ENCODE measurements at regions not wholly inside any gene's neighbourhood (a gene's known extent, or its start where the extent isn't known, plus 50 kb on each side); places are given as distances from the start of the nearest gene placed in this dataset.
"Not testable (repeated sequence)": the region's sequence is repeated elsewhere in the genome, so short reads cannot be mapped to it uniquely, and the experiment has no call there.

DNA sequence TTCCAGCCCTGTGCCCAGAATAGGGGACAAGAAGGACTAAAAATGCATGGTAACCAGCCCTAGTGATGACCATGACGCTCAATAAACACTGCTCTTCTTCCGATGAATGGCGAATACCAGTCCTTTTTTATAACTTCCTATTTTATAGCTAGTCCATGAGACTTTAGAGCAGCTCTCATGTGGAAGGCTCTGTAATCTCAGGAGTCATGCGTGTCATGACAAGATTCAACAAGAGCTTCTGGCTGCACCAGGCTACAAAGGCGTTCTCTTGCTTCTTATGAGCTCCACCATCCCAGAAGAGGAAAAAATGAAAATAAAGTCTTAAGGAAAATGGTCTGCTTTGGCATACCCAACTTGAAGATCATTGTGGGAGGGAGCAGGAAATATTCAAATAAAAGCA lies 141.0 kb downstream of the TMCO5A start:
- no peak for DNase-seq

DNA sequence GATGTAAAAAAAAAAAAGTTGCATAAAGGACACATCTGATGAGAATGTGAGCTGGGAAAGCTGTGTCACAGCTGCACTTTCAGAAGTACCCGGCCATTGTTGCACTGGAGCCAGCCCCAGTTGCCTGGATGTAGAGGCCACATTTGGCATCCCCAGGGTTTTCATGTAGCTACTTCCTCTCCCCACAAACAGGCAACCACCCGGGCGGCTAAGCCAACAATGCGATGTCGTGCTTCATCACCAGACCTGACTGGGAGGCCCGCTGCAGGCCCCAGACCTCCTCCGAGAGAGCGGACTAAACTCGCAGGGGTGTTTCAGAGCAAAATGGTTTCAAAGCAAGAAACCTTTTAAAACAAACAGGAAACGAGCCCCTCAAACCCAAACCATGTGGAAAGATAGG lies 142.3 kb downstream of the TMCO5A start:
- DNase-seq, result no peak

DNA sequence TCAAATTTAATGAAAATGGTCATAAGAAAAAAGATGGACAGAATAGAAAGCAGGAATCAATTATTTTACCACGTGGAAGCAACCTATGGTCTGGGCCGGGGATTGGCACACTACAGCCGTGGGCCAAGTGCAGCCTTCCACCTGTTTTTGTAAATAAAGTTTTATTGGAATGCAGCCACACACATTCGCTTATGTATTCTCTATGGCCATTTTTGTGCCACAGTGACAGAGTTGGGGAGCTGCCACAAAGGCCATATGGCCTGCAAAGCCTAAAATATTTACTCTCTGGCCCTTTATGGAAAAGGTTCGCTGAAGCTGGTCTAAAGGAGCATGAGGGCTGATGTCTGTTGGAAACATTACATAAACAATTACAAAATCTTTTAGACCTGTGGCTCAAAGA lies 144.8 kb downstream of the TMCO5A start:
- no peak for DNase-seq

DNA sequence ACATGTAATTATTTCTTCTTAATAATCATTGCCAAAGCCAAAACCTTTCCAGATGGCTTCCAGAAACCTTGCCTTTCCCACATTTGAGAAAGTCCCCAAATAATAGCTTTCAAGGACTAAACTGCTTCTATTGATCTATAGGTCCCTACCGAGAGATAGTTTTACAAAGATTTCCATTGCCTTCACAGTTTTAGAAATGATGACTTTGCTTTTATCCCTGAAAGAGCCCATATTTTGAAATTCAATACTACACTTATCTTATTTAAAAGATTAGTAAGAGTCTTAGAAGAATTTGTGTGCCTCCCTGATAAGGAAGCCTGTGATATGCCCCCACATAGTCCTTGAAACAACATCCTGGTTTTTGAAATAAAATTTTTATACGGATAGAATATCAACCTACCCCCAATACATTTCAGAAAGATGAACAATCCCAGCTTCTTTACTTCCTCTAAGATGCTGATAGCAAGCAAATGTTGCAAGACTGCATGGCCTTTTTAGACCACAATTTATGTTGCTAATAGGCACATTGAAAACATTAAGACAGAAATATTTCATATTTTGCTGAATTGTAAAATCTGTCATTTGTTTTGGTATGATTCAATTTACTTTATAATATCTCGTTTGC lies 146.3 kb downstream of the TMCO5A start:
- DNase-seq, result no peak

DNA sequence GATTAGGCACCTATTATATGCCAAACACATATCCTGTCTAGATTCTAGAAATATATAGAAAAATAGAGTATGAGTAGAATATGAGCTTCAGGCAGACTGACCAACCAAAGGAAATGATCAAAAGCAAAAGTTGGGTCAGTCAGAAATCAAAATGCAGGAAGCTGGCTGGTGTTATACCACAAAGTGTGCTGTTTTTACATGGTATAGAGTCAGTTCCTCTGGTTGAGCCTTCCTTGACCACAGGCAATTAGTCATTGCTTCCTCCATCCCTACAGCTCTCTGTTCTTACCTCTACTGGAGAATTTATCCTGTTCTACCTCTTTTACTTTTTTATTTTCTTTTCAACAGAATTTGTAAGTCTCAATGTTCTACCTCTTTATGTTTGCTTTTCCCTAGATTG lies 149.8 kb downstream of the TMCO5A start:
- no peak for DNase-seq

DNA sequence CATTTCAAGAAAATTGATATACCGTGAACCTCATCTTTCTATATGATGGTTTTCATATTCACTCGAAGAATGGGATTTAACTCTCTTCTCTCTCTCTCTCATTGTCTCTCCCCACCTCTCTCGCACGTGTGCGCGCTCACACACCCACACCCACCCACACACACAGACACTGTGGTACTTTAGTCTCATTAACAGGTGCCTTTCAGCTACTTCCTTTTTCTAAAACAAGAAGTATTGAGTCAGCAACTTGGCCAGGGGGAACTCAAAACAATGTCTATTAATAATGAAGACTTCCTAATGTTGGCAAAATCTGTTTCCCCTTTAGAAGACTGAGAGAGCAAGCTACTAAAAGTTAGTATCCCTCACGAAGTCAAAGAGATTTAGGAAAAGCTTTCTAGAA lies 150.7 kb downstream of the TMCO5A start:
- no peak for DNase-seq

DNA sequence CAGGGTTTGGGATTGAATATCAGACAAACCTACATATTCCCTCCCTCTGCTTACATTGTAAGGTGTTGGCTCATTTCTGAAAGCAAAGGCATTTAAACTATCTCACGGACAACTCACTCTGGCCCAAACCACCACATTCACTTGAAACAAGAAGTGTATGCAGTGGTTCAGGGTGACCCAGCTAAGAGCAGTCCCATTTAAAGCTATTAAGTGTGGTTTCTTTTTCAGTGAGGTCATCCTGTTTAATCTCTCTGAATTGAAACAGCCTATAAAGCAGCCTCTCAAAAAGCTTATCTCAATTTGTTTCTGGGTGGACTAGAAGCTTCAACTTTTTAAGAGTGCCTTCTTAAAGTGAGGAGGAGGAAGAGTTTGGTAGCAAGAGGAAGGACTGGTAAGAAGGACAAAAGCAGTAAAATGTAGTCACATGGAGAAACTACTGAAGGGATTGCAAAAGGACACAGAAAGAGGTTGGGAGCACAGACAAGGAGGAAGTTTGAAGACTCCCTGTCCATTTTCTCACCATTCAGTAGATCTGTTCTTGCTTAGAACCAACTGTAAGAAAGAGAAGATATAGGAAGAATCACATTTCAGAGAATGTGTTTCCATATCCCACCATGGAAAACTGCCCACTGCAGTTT lies 151.6 kb downstream of the TMCO5A start:
- DNase-seq, result peak; percentile 27

DNA sequence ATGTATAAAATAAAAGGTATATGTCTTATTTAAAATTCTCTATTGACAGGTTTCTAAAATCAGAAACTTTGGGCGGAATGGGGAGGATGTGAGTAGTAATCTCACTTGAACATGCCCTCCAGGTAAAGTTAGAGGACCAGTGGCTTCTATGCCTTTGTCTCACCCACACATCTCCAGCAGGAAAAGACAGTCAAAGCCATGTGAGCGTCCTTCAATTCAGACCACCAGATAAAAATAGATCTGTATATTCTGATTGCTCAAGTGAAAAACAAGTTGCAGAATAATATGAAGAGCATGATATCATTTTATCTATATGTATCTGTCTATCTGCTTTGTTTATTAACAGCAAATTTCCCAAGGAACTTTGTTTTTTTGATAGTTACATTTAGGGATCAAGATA lies 152.2 kb downstream of the TMCO5A start:
- no peak for DNase-seq

DNA sequence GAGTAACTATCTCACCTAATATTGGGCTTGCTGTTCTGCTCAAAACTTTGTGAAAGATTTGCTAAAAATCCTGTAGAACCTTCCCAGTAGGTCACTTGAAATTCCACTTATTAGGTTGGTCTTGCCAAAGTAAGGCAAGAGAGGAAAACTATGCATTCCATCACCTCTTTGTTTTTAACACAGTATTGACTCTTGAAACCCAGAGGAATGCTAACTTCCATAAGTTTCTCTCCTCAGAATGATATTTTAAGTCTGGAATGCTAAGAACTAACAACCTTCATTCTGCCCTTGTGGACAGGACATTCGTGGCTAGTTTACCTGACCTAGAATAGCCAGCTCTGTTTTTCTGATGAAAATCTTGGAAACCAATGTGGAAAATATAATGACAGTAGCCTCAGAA lies 154.5 kb downstream of the TMCO5A start:
- no peak for DNase-seq

DNA sequence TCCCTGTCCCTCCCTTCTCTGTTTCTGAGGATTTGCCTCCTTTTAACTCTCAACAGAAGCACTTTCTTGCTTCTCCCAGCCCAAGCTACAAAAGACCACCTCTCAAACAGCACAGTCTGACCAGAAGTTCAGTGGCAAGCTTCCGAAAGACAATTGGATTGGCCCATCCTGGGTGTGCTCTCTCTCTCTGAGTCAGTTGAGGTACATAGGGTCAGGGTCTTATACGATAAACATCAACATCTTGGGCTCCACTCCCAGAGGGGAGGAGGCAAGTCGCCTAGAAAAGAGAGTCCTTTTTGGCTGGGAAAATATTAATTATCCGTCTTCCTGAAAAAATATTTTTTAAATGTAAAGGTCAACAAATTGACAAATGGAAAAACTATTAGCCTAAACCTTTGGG lies 155.8 kb downstream of the TMCO5A start:
- DNase-seq, result no peak

DNA sequence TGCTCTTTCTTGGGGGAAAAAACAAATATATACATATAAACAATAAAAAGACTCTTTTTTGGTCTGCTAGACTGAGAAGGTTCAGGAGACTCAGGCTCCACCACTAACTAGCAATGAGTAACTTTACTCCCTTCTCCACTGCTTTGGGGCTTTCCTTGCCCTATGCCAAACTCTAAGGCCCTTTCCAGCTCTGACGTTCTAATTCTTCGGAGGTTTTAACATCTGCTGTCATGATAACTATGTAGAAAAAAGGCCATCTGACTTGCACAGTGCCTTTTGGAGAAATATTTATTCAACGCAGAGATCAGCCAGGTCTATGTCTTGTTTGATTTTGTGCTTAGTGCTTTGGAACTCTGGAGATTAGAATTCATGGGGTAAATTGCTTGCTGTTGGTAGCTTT lies 156.2 kb downstream of the TMCO5A start:
- DNase-seq, result no peak

DNA sequence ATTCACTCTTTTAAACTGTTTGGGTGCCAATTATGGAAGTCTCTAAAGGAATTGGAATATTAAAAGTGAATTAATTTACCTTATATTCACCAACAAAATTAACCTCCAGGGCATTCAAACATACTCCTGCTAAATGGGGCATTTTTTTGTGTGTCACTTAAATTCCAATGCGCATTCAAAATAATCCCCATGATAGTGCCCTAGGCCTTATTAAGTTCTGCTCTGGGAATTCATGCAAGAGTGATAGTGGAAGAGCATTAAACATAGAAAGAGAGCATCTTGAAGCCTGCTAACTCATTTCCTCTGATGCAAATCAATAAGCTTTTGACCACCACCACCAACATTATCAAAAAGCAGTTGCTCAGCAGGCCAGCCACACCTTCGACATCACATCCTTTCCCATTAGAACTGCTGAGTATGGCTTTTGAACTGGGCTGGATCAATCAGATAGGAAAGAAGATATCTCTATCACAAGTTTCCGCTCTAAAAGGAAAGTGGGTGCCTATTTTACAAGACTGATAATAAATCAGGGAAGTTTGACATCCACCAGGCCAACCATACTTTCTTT lies 156.7 kb downstream of the TMCO5A start:
- DNase-seq, result peak; percentile 58

DNA sequence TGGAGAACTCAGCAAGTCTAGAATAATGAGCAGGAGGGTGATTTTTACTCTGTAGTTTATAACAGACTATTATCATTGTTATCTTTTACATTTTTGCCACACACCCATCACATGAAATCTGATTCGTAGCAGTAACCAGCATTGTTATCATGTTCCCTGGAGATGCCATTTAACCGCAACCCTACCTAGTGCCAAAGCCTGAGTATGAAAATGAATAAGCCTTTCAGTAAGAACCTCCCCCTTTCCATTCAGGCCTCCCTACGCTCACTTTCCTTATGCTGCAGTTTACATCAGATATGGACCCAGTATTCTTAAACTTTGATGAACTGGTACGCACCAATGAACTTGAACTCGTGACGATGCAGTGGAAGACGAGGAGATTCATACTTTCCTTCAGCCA lies 158.7 kb upstream of the SPRED1 start:
- peak; percentile 47 for DNase-seq

DNA sequence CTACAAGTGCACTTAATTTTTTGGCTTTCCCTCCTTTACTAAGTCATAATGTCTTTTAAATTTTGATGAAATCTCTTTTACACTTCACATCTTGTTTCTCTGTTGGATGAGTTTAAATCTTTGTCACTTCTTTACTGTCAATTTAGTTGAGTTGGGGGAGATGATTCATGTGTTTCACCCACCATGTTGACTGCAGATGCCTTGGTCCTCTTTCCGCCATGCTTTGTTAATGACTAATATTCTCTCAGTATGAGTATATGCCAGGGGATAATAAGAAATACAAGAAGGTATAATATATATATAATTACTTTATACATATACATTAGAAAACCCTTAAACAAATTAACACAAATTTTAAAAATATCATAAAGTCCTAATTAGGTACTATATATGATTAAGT lies 149.7 kb upstream of the SPRED1 start:
- DNase-seq, result no peak

DNA sequence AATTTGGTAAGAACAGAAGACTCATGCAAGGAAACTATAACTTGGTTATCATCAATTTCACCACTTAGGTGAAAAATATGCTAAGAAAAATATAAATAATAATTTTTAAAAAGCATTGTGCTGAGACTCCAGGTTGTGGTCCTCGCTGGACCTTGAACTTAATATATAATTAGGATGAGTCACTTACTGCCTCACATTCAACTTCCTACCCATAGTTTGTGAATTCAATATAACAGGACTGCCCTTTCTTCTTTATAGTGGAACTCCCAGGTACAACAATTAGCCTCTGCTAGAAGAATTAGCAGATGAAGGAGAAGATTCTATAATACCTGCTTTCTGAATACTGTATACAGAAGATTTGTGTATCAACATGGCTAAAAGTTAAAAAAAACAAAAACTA lies 149.1 kb upstream of the SPRED1 start:
- DNase-seq, result no peak

DNA sequence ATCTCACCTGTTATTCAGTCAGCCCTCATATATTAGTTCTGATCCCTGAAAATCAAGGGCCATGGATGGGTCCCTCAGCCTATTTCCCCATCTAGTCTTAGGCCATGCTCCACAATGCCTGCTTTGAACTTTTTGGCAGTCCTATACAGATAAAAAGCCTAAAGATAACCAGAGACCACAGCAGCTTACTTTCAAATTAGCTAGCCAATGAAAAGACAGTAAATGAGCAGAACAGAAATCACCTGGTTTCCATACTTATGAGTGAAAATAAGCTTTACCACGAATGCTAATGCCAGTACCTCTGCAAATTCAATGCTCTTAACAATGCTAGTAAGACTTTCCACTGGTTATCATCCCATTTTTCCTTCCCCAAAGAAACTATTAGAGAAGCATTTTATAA lies 141.6 kb upstream of the SPRED1 start:
- no peak for DNase-seq

DNA sequence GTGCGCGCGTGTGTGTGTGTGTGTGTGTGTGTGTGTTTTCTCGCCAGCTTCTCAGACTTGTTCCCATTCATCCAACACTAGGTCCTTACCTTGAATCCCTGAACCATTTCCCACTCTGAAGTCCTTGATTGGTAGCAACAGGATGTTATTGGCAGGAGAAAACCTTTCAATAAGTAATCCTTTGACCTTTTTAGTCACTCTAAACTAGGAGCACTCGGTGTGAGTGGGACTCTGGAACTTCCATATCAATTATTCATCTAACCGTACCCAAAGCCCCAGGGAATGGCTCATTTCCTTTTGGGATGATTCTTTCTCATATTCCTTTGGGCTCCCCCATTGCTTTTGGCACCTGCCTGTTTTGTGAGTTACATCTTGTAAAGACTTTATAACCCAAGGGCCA lies 140.2 kb upstream of the SPRED1 start:
- DNase-seq, result no peak

DNA sequence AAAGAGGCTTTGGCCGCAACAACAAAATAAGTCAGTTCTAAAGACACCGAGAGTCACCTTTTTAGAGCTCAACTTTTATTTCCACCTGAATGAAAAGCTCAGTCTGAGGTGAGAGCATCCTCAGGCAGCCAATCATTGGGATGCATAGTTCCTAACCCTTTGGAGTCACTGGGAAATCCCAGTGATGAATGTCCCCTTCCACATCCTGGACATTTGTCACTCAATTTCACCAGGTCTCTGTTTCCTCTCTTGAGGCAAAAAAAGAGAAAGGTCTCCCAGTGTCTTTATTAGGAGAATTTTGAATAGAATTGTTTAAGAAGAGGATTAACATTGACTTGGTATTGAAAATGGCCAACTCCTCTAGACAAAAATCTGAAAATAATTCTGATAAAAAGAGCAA lies 137.5 kb upstream of the SPRED1 start:
- no peak for DNase-seq

DNA sequence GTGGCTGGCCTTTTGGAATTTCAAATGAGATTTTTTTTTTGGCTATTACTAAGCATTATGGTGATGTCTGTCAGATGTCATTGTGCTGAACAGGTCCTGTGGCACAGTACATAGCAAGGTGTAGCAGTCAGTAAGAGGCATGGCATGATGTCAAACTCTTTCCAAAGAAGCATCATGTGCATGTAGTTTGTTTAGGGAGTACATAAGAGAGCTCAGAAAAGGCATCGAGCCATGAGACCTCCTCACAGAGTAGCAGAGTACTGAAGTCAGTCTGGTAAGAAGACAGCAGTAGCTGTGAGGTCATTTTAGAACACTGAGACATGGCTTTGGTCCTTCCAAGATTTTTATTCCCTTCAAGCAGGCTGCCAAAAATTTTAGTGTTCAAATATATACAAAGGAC lies 134.9 kb upstream of the SPRED1 start:
- no peak for DNase-seq

DNA sequence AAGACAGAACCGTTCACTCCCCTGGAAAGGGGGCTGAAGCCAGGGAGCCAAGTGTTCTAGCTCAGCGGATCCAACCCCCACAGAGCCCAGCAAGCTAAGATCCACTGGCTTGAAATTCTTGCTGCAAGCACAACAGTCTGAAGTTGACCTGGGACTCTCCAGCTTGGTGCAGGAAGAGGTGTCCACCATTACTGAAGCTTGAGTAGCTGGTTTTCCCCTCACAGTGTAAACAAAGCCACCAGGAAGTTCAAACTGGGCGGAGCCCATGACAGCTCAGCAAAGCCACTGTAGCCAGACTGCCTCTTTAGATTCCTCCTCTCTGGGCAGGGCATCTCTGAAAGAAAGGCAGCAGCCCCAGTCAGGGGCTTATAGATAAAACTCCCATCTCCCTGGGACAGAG lies 132.8 kb upstream of the SPRED1 start:
- not testable (repeated sequence) for DNase-seq

DNA sequence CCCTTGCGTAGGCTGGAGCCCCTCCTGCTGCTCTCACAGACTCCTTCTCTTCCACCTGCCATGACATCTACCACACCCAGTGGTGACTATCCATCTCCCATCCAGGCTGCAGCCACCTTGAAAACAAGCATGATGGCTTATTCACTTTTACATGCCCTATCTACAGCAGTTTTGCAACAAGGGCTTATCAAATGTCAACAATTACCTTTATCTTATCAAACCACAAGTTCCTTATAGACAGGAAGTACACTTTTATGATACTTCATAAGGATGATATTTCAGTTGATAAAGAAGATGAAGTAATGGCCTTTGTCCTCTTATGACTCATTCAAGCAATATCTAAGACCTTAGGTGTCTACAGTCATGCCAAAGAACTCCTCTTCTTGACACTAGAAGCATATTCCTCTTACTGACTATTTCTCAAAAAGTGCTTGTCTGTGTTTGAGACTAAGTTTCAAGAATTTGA lies 125.3 kb upstream of the SPRED1 start:
- DNase-seq, result peak; percentile 60

DNA sequence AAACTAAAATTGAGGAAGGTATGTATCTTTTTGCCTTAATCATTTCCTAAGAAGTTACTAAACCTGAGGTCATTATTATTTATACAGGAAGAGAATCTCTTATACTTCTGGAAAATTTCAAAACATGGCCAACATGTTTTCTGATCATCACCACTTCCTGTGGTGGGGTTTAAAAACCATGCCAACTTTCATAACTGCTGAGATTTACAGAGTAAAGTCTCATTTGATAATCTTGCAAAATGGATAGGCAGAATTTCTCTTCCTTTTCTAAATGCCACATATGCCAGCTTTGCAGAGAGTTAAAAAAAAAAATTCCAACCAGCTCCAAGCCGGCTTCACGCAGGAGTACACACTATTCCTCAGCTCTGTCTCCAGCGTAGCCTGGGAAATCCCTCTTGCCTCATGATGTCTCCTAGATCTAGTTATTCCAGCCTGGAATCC lies 124.3 kb upstream of the SPRED1 start:
- DNase-seq, result no peak

DNA sequence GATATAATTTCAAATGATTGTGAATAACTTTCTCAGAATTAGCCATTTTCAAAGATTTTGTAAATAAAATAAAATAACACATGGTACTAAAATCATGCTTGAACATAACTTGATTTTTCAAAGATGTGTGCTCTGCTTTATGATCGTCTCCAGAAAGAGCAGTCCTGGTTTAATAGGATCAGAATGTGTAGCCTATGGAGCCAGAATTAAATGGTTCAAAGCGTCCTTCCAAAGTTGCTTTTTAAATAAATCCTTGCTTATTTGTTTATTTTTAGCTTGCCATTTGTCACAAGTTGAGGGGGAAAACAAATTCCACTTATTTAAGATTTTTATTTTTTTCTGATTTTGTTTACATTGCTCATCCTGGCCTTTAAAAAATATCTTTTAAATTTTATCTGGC lies 123.7 kb upstream of the SPRED1 start:
- no peak for DNase-seq

DNA sequence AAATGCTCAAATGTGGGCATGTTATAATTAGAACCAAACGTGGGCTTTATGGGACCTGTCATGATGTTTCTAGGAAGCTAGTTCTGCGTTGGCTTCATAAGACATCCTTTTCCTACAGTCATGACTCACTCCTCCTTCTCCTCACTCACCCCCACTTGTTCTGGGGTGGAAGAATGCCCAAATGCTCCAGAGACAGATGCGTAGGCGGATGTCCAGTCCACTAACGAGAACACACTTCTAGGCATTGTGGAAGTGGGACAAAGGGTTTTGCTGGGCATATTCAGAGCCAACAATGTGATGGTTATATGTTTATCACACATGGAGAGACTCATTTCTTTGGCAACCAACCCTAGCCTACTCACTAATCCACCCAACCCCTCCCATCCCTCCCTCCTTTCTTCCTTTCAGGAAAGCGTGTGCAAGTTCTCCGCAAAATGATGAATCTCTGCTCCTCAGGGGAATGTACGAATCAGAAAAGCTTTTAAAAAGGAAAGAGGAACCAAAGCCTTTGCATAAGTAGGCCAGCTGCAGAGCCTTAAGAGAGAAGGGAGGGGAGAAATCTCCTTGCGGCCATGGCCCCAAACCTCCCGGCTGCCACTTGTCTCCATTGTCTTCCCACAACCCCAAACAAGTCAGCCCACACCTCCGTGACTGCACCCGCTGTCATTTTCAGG lies 123.0 kb upstream of the SPRED1 start:
- DNase-seq, result peak; percentile 6

All from hematopoietic multipotent progenitor cell treated with erythropoietin and hydrocortisone succinate and interleukin-3 and kit ligand, for 8 days (in vitro differentiated cells).